ENCODE measurements at regions not wholly inside any gene's neighbourhood (a gene's known extent, or its start where the extent isn't known, plus 50 kb on each side); places are given as distances from the start of the nearest gene placed in this dataset.

DNA sequence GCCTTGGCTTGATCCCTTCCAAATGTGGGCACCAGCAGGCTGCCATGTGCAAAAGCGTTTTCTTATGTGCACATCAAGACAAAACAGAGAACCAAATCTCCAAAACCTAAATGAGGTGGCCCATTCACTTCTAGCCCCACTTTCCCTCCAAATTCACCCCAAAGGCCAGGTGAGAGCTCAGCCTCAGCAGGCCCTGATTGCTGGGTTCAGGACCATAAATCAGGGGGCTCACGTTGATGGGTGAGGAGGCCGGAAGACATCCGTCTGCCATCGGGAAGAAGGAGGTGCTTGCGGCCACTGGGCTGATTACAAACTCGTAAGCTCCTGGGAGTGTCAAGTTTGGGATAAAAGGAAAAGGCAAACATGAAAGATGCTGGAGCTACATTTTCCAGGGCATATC, 86.7 kb upstream of the CLDN14 start:
- peaks cover 5% of the 10 kb centered on the region for H3K27me3 ChIP-seq (ENCODE audit: insufficient read depth, poor library complexity, severe bottlenecking)
- TF ChIP-seq POLR2AphosphoS5 (IDR thresholded peaks at IDR 0.05; ENCODE audit: low read depth) (no peak), SPI1 (IDR thresholded peaks at IDR 0.05; ENCODE audit: borderline replicate concordance, low read depth) (no peak), GABPA (IDR thresholded peaks at IDR 0.05; ENCODE audit: low read depth) (no peak)
- TF ChIP-seq, protein P1, sequence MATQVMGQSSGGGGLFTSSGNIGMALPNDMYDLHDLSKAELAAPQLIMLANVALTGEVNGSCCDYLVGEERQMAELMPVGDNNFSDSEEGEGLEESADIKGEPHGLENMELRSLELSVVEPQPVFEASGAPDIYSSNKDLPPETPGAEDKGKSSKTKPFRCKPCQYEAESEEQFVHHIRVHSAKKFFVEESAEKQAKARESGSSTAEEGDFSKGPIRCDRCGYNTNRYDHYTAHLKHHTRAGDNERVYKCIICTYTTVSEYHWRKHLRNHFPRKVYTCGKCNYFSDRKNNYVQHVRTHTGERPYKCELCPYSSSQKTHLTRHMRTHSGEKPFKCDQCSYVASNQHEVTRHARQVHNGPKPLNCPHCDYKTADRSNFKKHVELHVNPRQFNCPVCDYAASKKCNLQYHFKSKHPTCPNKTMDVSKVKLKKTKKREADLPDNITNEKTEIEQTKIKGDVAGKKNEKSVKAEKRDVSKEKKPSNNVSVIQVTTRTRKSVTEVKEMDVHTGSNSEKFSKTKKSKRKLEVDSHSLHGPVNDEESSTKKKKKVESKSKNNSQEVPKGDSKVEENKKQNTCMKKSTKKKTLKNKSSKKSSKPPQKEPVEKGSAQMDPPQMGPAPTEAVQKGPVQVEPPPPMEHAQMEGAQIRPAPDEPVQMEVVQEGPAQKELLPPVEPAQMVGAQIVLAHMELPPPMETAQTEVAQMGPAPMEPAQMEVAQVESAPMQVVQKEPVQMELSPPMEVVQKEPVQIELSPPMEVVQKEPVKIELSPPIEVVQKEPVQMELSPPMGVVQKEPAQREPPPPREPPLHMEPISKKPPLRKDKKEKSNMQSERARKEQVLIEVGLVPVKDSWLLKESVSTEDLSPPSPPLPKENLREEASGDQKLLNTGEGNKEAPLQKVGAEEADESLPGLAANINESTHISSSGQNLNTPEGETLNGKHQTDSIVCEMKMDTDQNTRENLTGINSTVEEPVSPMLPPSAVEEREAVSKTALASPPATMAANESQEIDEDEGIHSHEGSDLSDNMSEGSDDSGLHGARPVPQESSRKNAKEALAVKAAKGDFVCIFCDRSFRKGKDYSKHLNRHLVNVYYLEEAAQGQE (IDR thresholded peaks at IDR 0.05; ENCODE audit: insufficient replicate concordance, low read depth): no peak
- TF ChIP-seq, protein P2, sequence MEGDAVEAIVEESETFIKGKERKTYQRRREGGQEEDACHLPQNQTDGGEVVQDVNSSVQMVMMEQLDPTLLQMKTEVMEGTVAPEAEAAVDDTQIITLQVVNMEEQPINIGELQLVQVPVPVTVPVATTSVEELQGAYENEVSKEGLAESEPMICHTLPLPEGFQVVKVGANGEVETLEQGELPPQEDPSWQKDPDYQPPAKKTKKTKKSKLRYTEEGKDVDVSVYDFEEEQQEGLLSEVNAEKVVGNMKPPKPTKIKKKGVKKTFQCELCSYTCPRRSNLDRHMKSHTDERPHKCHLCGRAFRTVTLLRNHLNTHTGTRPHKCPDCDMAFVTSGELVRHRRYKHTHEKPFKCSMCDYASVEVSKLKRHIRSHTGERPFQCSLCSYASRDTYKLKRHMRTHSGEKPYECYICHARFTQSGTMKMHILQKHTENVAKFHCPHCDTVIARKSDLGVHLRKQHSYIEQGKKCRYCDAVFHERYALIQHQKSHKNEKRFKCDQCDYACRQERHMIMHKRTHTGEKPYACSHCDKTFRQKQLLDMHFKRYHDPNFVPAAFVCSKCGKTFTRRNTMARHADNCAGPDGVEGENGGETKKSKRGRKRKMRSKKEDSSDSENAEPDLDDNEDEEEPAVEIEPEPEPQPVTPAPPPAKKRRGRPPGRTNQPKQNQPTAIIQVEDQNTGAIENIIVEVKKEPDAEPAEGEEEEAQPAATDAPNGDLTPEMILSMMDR (IDR thresholded peaks at IDR 0.05; ENCODE audit: insufficient read depth, low read length): no peak

DNA sequence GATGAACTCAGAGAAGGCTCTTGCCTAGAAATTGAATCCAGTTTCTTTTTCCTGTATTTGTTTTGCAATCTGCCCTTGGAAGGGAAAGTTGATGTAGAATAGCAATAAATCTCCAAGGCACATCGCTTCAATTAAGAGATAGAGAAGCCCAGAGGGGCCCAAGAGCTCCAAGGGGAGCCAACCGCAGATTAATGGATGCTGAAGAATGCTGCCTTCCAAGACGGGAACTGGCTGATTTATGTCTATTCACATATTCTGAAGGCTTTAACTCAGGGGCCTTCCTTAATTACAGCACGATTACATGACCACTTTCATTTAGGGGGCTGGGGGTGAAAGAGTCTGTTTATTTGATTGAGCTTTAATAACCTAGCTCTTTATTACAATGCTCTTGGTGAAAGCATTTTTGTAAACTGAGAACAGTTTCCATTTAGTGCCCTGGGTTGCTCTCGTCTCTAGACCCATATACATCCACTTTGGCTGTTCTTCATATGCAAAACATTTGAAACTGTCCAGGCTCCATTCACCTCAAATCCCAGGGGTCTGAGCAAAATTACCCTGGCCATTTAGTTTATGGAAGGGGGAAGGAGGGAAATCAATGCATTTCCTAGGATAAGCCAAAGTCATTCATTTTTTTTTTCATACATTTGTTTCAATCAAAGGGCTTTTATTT, 87.4 kb upstream of the CLDN14 start:
- peaks cover 3% of the 10 kb centered on the region for H3K27me3 ChIP-seq (ENCODE audit: insufficient read depth, poor library complexity, severe bottlenecking)
- H3K4me3 ChIP-seq (replicated peaks; ENCODE audit: insufficient read depth, low read length): no peak overlapping the region
- DNase-seq (ENCODE audit: low read depth in 1 of 2, low spot score in 1 of 2): no peak
- no peak overlapping the region for H3K27ac ChIP-seq (replicated peaks)
- no peak for TF ChIP-seq GABPA (IDR thresholded peaks at IDR 0.05; ENCODE audit: low read depth)
- TF ChIP-seq, protein P1 (IDR thresholded peaks at IDR 0.05; ENCODE audit: insufficient replicate concordance, low read depth): no peak
- no peak for TF ChIP-seq SPI1 (IDR thresholded peaks at IDR 0.05; ENCODE audit: borderline replicate concordance, low read depth)
- no peak for TF ChIP-seq POLR2AphosphoS5 (IDR thresholded peaks at IDR 0.05; ENCODE audit: low read depth)
- TF ChIP-seq, protein P2 (IDR thresholded peaks at IDR 0.05; ENCODE audit: insufficient read depth, low read length): no peak

More for the DNA sequence above, 86.7 kb upstream of the CLDN14 start:
- Histone ChIP-seq H3K4me3 (replicated peaks; ENCODE audit: insufficient read depth, low read length) (no peak overlapping the region), H3K27ac (replicated peaks) (no peak overlapping the region)
- DNase-seq (ENCODE audit: low read depth in 1 of 2, low spot score in 1 of 2): no peak

DNA sequence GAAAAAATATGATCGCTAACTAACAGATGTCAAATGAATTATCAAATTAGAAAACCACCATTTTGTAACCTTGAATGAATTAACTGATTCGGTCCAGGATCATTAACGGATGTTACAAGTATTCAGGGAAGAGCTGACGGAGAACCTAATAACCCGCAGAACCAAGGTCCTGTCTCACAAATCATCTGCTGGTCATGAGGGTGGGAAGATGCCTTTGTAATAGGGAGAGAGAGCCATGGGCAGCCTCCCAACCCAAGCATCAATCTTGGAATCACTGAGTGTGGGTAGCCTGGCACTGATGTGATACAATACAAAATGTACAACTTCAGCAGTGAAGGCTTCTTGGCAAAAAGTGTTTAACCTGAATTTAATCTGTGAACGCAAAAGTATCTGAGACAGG, 89.6 kb upstream of the CLDN14 start:
- no peak overlapping the region for H3K27ac ChIP-seq (replicated peaks)
- no peak for TF ChIP-seq SPI1 (IDR thresholded peaks at IDR 0.05; ENCODE audit: borderline replicate concordance, low read depth)
- no peak for TF ChIP-seq POLR2AphosphoS5 (IDR thresholded peaks at IDR 0.05; ENCODE audit: low read depth)
- DNase-seq (ENCODE audit: low read depth in 1 of 2, low spot score in 1 of 2): no peak
- no peak overlapping the region for H3K4me3 ChIP-seq (replicated peaks; ENCODE audit: insufficient read depth, low read length)
- peaks cover 3% of the 10 kb centered on the region for H3K27me3 ChIP-seq (ENCODE audit: insufficient read depth, poor library complexity, severe bottlenecking)

DNA sequence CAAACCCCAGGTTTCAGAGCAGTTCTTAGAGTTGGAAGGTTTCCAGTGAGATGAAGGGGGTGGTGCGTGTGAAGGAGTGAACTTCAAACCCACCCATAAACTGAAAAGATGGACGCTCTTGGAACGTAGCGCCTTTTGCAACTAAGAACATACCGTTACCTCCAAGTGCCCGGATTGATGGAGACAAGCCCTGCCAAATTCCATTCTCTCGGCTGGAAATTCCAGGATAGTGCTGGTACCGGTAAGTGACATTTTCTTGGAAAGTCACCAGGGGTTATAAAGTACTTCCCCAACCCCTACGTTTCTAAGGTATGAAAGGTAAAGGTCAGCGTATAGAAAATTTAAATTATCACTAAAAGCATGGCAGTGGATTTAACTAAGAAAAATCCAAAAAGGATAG, 91.6 kb upstream of the CLDN14 start:
- H3K27ac ChIP-seq (replicated peaks): no peak overlapping the region
- no peak overlapping the region for H3K4me3 ChIP-seq (replicated peaks; ENCODE audit: insufficient read depth, low read length)
- TF ChIP-seq, protein P2 (IDR thresholded peaks at IDR 0.05; ENCODE audit: insufficient read depth, low read length): no peak
- no peak for TF ChIP-seq SPI1 (IDR thresholded peaks at IDR 0.05; ENCODE audit: borderline replicate concordance, low read depth)
- no peak for TF ChIP-seq GABPA (IDR thresholded peaks at IDR 0.05; ENCODE audit: low read depth)
- no peak for TF ChIP-seq POLR2AphosphoS5 (IDR thresholded peaks at IDR 0.05; ENCODE audit: low read depth)
- TF ChIP-seq, protein P1 (IDR thresholded peaks at IDR 0.05; ENCODE audit: insufficient replicate concordance, low read depth): no peak
- no peak for DNase-seq (ENCODE audit: low read depth in 1 of 2, low spot score in 1 of 2)
- H3K27me3 ChIP-seq (ENCODE audit: insufficient read depth, poor library complexity, severe bottlenecking): no peaks in the 10 kb centered on the region
